ENCODE measurements at regions not wholly inside any gene's neighbourhood (a gene's known extent, or its start where the extent isn't known, plus 50 kb on each side); places are given as distances from the start of the nearest gene placed in this dataset.

GRCh38 chr3:191889106-191889505, 428.1 kb downstream of the PYDC2 start:
- H3K4me1 ChIP-seq (ENCODE audit: low read depth), result peaks cover 12% of the 10 kb centered on the region
- H3K9me3 ChIP-seq (ENCODE audit: low read depth), result no peaks in the 10 kb centered on the region
- H3K27me3 ChIP-seq, result no peaks in the 10 kb centered on the region
- H3K4me3 ChIP-seq, result no peak overlapping the region
- peak overlapping the region; percentile 3 for H3K27ac ChIP-seq
- TF ChIP-seq, protein P1, sequence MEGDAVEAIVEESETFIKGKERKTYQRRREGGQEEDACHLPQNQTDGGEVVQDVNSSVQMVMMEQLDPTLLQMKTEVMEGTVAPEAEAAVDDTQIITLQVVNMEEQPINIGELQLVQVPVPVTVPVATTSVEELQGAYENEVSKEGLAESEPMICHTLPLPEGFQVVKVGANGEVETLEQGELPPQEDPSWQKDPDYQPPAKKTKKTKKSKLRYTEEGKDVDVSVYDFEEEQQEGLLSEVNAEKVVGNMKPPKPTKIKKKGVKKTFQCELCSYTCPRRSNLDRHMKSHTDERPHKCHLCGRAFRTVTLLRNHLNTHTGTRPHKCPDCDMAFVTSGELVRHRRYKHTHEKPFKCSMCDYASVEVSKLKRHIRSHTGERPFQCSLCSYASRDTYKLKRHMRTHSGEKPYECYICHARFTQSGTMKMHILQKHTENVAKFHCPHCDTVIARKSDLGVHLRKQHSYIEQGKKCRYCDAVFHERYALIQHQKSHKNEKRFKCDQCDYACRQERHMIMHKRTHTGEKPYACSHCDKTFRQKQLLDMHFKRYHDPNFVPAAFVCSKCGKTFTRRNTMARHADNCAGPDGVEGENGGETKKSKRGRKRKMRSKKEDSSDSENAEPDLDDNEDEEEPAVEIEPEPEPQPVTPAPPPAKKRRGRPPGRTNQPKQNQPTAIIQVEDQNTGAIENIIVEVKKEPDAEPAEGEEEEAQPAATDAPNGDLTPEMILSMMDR (IDR thresholded peaks at IDR 0.05; ENCODE audit: low read depth, low read length), result no peak
- H3K36me3 ChIP-seq, result no peaks in the 10 kb centered on the region
- DNase-seq (ENCODE audit: low read depth in 1 of 2, low spot score in 1 of 2), result no peak

DNA sequence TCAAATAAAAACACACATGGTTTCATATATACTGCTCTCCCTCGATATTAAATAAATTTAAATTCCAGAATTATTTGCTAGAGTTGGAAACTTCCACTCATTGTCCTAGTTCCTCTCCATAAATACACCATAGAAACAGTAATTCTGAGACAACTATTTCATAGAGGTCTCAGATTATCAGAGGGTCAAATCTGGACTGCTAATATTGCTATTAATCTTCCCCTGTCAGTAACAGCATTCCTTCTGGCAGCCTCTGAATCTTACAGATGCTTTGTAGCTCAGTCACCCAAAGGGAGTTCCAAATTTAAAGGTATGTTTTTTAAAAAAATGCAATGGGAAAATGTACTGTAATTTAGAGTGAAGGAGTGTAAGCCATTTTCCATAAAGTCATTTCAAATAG, 428.8 kb downstream of the PYDC2 start:
- Histone ChIP-seq H3K4me1 (ENCODE audit: low read depth) (peaks cover 12% of the 10 kb centered on the region), H3K4me3 (no peak overlapping the region), H3K27ac (no peak overlapping the region), H3K36me3 (no peaks in the 10 kb centered on the region), H3K9me3 (ENCODE audit: low read depth) (no peaks in the 10 kb centered on the region), H3K27me3 (no peaks in the 10 kb centered on the region)
- TF ChIP-seq, protein P1 (IDR thresholded peaks at IDR 0.05; ENCODE audit: low read depth, low read length), result no peak
- no peak for DNase-seq (ENCODE audit: low read depth in 1 of 2, low spot score in 1 of 2)

DNA sequence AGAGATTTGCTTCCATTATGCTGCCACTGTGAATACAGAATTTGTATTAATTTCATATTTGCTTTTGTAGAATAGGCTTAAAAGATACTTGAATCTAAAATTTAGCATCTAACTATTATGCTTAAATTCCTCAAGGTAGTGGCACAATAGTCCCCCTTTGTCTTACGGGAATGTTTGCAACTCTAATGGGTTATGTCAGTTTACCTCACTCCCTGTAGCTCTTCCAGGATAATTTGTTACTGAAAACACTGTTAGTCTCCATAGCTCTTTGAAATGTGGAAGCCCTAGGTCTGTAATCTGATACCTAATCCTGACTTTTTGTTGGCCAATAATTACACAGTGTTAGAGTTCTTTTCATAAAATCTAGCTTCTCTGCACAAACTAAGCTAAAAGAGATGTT, 433.4 kb downstream of the PYDC2 start:
- no peak for DNase-seq (ENCODE audit: low read depth in 1 of 2, low spot score in 1 of 2)
- TF ChIP-seq, protein P1 (IDR thresholded peaks at IDR 0.05; ENCODE audit: low read depth, low read length), result no peak
- peaks cover 7% of the 10 kb centered on the region for H3K4me1 ChIP-seq (ENCODE audit: low read depth)
- no peak overlapping the region for H3K4me3 ChIP-seq
- no peak overlapping the region for H3K27ac ChIP-seq
- H3K27me3 ChIP-seq, result no peaks in the 10 kb centered on the region
- no peaks in the 10 kb centered on the region for H3K36me3 ChIP-seq
- H3K9me3 ChIP-seq (ENCODE audit: low read depth), result no peaks in the 10 kb centered on the region

- Histone ChIP-seq H3K27me3 (no peaks in the 10 kb centered on the region), H3K36me3 (no peaks in the 10 kb centered on the region), H3K4me3 (no peak overlapping the region), H3K9me3 (ENCODE audit: low read depth) (no peaks in the 10 kb centered on the region), H3K4me1 (ENCODE audit: low read depth) (no peaks in the 10 kb centered on the region), H3K27ac (no peak overlapping the region)
- TF ChIP-seq, protein P1 (IDR thresholded peaks at IDR 0.05; ENCODE audit: low read depth, low read length), result no peak
- DNase-seq (ENCODE audit: low read depth in 1 of 2, low spot score in 1 of 2), result no peak
Measured at GRCh38 chr3:191901741-191902140, 440.8 kb downstream of the PYDC2 start.

DNA sequence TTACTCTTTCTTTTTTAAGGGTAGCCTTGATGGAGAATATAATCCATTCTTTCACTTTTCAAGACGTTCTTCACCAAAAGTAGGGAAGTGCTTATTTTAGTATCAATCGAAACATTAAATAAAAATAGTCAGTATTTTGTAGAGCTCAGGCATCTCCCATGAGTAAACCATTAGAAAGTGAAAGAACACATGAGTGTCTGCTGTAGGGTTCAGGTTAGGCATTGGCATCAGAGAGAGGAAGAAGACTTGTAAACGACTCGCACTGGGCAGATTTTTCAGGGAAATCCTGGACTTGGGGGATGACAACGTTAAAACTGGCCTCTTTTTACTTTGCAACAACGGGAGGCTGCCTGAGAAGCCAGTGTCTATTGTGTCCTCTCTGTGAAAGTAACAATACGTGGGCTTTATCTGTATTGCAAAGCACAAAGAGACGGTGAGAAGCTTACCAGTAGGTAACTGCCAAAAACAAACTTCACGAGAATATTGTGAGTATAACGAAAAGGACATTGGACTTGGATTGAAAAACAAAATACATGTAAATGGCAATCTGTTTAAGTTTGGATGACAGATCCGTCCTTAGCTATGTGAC, 451.7 kb downstream of the PYDC2 start:
- TF ChIP-seq, protein P1 (IDR thresholded peaks at IDR 0.05; ENCODE audit: low read depth, low read length), result no peak
- no peaks in the 10 kb centered on the region for H3K4me1 ChIP-seq (ENCODE audit: low read depth)
- no peaks in the 10 kb centered on the region for H3K36me3 ChIP-seq
- no peak for DNase-seq (ENCODE audit: low read depth in 1 of 2, low spot score in 1 of 2)
- no peak overlapping the region for H3K4me3 ChIP-seq
- H3K9me3 ChIP-seq (ENCODE audit: low read depth), result no peaks in the 10 kb centered on the region
- no peaks in the 10 kb centered on the region for H3K27me3 ChIP-seq
- no peak overlapping the region for H3K27ac ChIP-seq
